WTC11 (cell line): ENCODE measurements at regions not wholly inside any gene's neighbourhood (a gene's known extent, or its start where the extent isn't known, plus 50 kb on each side); places are given as distances from the start of the nearest gene placed in this dataset.

Experiments used
- ATAC-seq: fragments of 200-7000 bp; cut with Tn5 transposase; 2 replicates; pipeline ENCODE4 v1.10.0; 2021; ENCODE audit warnings: mild to moderate bottlenecking, moderate library complexity
- CTCF ChIA-PET: fragments of 300-600 bp; sonication (Branson Sonifier 250); formaldehyde crosslinking; loops from one replicate; lab custom pipeline; 2021; ENCODE audit warnings: antibody characterized with exemption; lab: Charles Lee
- POLR2A ChIA-PET: fragments of 350-600 bp; sonication (Branson Sonifier 250); formaldehyde crosslinking; loops from one replicate; lab custom pipeline; 2021; ENCODE audit warnings: antibody characterized with exemption; lab: Charles Lee
- DNase-seq: peaks from one replicate; pipeline ENCODE4 v3.0.0; 2021; ENCODE audit warnings: low spot score
- H3K27ac Mint-ChIP-seq: 2 replicates; pipeline ENCODE4 v1.8.0; 2021; ENCODE audit warnings: mixed read lengths
- H3K27me3 Mint-ChIP-seq: 2 replicates; pipeline ENCODE4 v1.8.0; 2021; ENCODE audit warnings: low read depth, mild to moderate bottlenecking, moderate library complexity, mixed read lengths
- H3K36me3 Mint-ChIP-seq: 2 replicates; pipeline ENCODE4 v1.8.0; 2021; ENCODE audit warnings: mixed read lengths
- H3K4me1 Mint-ChIP-seq: 2 replicates; pipeline ENCODE4 v1.8.0; 2022; ENCODE audit warnings: mixed read lengths
- H3K4me3 Mint-ChIP-seq: 2 replicates; pipeline ENCODE4 v1.8.0; 2021; ENCODE audit warnings: mild to moderate bottlenecking, moderate library complexity, mixed read lengths
- H3K9me3 Mint-ChIP-seq: 2 replicates; pipeline ENCODE4 v1.8.0; 2021; ENCODE audit warnings: mixed read lengths
- ATF2 ChIP-seq: sonication (generic); formaldehyde crosslinking; IDR thresholded peaks from 2 replicates; pipeline ENCODE4 v1.8.1; 2022; ENCODE audit warnings: low read depth, missing genetic modification reagents, borderline replicate concordance
- ATF3 ChIP-seq: sonication (generic); formaldehyde crosslinking; conservative IDR thresholded peaks from 2 replicates; pipeline ENCODE4 v1.8.1; 2022; ENCODE audit warnings: mild to moderate bottlenecking, missing genetic modification reagents
- CDX4 ChIP-seq: fragments of 250-450 bp; sonication (Bioruptor Pico); IDR thresholded peaks from 2 replicates; pipeline ENCODE4 v1.9.0; 2021; ENCODE audit warnings: moderate library complexity, mild to moderate bottlenecking, inconsistent platforms, borderline replicate concordance
- CREB1 ChIP-seq: sonication (generic); formaldehyde crosslinking; IDR thresholded peaks from 2 replicates; pipeline ENCODE4 v1.8.0; 2023; ENCODE audit warnings: mild to moderate bottlenecking, missing genetic modification reagents
- HMGA2 ChIP-seq: fragments of 250-450 bp; sonication (Bioruptor Pico); IDR thresholded peaks from 2 replicates; pipeline ENCODE4 v1.4.0; 2021; ENCODE audit warnings: mild to moderate bottlenecking, moderate library complexity
- IRF2 ChIP-seq: sonication (generic); formaldehyde crosslinking; IDR thresholded peaks from 2 replicates; pipeline ENCODE4 v1.8.0; 2022; ENCODE audit warnings: low read depth, missing genetic modification reagents, borderline replicate concordance
- KAT7 ChIP-seq: sonication (generic); formaldehyde crosslinking; IDR thresholded peaks from 2 replicates; pipeline ENCODE4 v1.8.1; 2023; ENCODE audit warnings: missing genetic modification reagents, mild to moderate bottlenecking, borderline replicate concordance
- MLX ChIP-seq: sonication (generic); formaldehyde crosslinking; IDR thresholded peaks from 2 replicates; pipeline ENCODE4 v1.8.1; 2023; ENCODE audit warnings: mild to moderate bottlenecking, missing genetic modification reagents, moderate library complexity
- MXD4 ChIP-seq: fragments of 250-450 bp; sonication (Bioruptor Pico); IDR thresholded peaks from 2 replicates; pipeline ENCODE4 v1.8.0; 2021; ENCODE audit warnings: mild to moderate bottlenecking, moderate library complexity, borderline replicate concordance
- NR2C2 ChIP-seq: sonication (generic); formaldehyde crosslinking; IDR thresholded peaks from 2 replicates; pipeline ENCODE4 v1.8.0; 2022; ENCODE audit warnings: mild to moderate bottlenecking, missing genetic modification reagents
- RORB ChIP-seq: fragments of 250-450 bp; sonication (Bioruptor Pico); IDR thresholded peaks from 2 replicates; pipeline ENCODE4 v1.9.0; 2021; ENCODE audit warnings: mild to moderate bottlenecking
- SMAD3 ChIP-seq: sonication (generic); formaldehyde crosslinking; IDR thresholded peaks from 2 replicates; pipeline ENCODE4 v1.8.0; 2022; ENCODE audit warnings: missing genetic modification reagents, mild to moderate bottlenecking, borderline replicate concordance
- SP1 ChIP-seq: sonication (generic); formaldehyde crosslinking; conservative IDR thresholded peaks from 2 replicates; pipeline ENCODE4 v1.8.1; 2022; ENCODE audit warnings: missing genetic modification reagents
- TCF7 ChIP-seq: sonication (generic); formaldehyde crosslinking; IDR thresholded peaks from 2 replicates; pipeline ENCODE4 v1.8.0; 2022; ENCODE audit warnings: mild to moderate bottlenecking, low read depth, missing genetic modification reagents, moderate library complexity
- TEAD1 ChIP-seq: sonication (generic); formaldehyde crosslinking; IDR thresholded peaks from 2 replicates; pipeline ENCODE4 v1.8.0; 2022; ENCODE audit warnings: mild to moderate bottlenecking, missing genetic modification reagents
- TP53 ChIP-seq: sonication (generic); formaldehyde crosslinking; IDR thresholded peaks from 2 replicates; pipeline ENCODE4 v1.8.1; 2023; ENCODE audit warnings: mild to moderate bottlenecking, missing genetic modification reagents
- ZBTB21 ChIP-seq: sonication (generic); formaldehyde crosslinking; IDR thresholded peaks from 2 replicates; pipeline ENCODE4 v1.8.1; 2023; ENCODE audit warnings: mild to moderate bottlenecking, missing genetic modification reagents, borderline replicate concordance
- ZNF121 ChIP-seq: sonication (generic); formaldehyde crosslinking; IDR thresholded peaks from 2 replicates; pipeline ENCODE4 v1.8.0; 2023; ENCODE audit warnings: missing genetic modification reagents
- ZNF263 ChIP-seq: sonication (generic); formaldehyde crosslinking; IDR thresholded peaks from 2 replicates; pipeline ENCODE4 v1.8.1; 2022; ENCODE audit warnings: low read depth, mild to moderate bottlenecking, moderate library complexity, missing genetic modification reagents
- TF ChIP-seq, protein P1 (sequence below): sonication (generic); formaldehyde crosslinking; IDR thresholded peaks from 2 replicates; pipeline ENCODE4 v1.8.0; 2022; ENCODE audit warnings: mild to moderate bottlenecking, missing genetic modification reagents
- TF ChIP-seq, protein P2 (sequence below): fragments of 250-450 bp; sonication (Bioruptor Pico); IDR thresholded peaks from 2 replicates; pipeline ENCODE4 v1.8.0; 2021; ENCODE audit warnings: mild to moderate bottlenecking
- TF ChIP-seq, protein P3 (sequence below): sonication (generic); formaldehyde crosslinking; IDR thresholded peaks from 2 replicates; pipeline ENCODE4 v1.8.1; 2023; ENCODE audit warnings: mild to moderate bottlenecking, missing genetic modification reagents

GRCh38 chr22:48653929-48654328 lies 1173.7 kb downstream of the BRD1 start (continued):
- no peak for TF ChIP-seq MLX (CRISPR knock-in tag)
- TF ChIP-seq NR2C2 (CRISPR knock-in tag): no peak
- TF ChIP-seq MXD4 (CRISPR knock-in tag): no peak
- no peak for TF ChIP-seq IRF2 (CRISPR knock-in tag)
- no peak for TF ChIP-seq RORB
- no peak for TF ChIP-seq ATF3 (CRISPR knock-in tag)
- TF ChIP-seq ZNF263: no peak

GRCh38 chr22:48653306-48653705 lies 1174.4 kb downstream of the BRD1 start:
- Mint-ChIP-seq H3K27ac (no peak overlapping the region), H3K9me3 (no peaks in the 10 kb centered on the region), H3K4me3 (no peak overlapping the region), H3K4me1 (no peaks in the 10 kb centered on the region), H3K36me3 (no peaks in the 10 kb centered on the region; the same call in 1 of the 2 replicates), H3K27me3 (no peaks in the 10 kb centered on the region)
- TF ChIP-seq TP53 (CRISPR knock-in tag): no peak
- TF ChIP-seq, protein P1, sequence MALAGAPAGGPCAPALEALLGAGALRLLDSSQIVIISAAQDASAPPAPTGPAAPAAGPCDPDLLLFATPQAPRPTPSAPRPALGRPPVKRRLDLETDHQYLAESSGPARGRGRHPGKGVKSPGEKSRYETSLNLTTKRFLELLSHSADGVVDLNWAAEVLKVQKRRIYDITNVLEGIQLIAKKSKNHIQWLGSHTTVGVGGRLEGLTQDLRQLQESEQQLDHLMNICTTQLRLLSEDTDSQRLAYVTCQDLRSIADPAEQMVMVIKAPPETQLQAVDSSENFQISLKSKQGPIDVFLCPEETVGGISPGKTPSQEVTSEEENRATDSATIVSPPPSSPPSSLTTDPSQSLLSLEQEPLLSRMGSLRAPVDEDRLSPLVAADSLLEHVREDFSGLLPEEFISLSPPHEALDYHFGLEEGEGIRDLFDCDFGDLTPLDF (CRISPR knock-in tag): no peak
- TF ChIP-seq, protein P2, sequence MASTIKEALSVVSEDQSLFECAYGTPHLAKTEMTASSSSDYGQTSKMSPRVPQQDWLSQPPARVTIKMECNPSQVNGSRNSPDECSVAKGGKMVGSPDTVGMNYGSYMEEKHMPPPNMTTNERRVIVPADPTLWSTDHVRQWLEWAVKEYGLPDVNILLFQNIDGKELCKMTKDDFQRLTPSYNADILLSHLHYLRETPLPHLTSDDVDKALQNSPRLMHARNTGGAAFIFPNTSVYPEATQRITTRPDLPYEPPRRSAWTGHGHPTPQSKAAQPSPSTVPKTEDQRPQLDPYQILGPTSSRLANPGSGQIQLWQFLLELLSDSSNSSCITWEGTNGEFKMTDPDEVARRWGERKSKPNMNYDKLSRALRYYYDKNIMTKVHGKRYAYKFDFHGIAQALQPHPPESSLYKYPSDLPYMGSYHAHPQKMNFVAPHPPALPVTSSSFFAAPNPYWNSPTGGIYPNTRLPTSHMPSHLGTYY (CRISPR knock-in tag): no peak
- ChIA-PET CTCF (no interaction called here), POLR2A (no interaction called here)
- ATAC-seq (no peak), DNase-seq (no peak)

DNA sequence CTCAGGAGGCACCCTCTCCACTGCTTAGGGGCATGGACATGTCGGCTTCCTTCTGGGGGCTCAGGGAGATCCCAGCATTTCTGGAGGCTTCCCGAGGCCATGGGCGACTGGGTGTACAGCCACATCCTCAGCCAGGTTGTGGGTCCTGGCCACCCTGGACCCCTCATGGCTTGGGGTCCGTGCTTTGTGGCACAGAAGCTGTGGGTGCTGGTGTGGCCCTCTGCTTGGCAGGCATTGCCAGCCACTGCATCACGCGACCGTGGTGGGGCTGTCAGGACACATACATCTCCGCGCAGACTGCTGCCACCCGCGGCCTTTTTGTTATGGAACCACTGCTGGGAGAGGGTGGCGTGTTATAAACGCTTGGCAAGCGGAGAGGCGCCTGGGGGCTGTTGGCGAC lies 1174.9 kb downstream of the BRD1 start:
- ChIA-PET CTCF (no interaction called here), POLR2A (no interaction called here)
- Mint-ChIP-seq H3K4me1 (no peaks in the 10 kb centered on the region), H3K27ac (no peak overlapping the region), H3K27me3 (no peaks in the 10 kb centered on the region), H3K9me3 (no peaks in the 10 kb centered on the region), H3K4me3 (no peak overlapping the region), H3K36me3 (no peaks in the 10 kb centered on the region; the same call in 1 of the 2 replicates)
- ATAC-seq (no peak), DNase-seq (no peak)
- no peak for TF ChIP-seq HMGA2 (CRISPR knock-in tag)
- no peak for TF ChIP-seq SMAD3 (CRISPR knock-in tag)
- no peak for TF ChIP-seq TEAD1 (CRISPR knock-in tag)
- no peak for TF ChIP-seq ZBTB21 (CRISPR knock-in tag)
- TF ChIP-seq ZNF263: no peak
- TF ChIP-seq ZNF121: no peak
- TF ChIP-seq CREB1 (CRISPR knock-in tag): no peak
- no peak for TF ChIP-seq KAT7 (CRISPR knock-in tag)
- TF ChIP-seq ATF2 (CRISPR knock-in tag): no peak
- TF ChIP-seq CDX4 (CRISPR knock-in tag): no peak
- no peak for TF ChIP-seq TCF7 (CRISPR knock-in tag)
- TF ChIP-seq, protein P3, sequence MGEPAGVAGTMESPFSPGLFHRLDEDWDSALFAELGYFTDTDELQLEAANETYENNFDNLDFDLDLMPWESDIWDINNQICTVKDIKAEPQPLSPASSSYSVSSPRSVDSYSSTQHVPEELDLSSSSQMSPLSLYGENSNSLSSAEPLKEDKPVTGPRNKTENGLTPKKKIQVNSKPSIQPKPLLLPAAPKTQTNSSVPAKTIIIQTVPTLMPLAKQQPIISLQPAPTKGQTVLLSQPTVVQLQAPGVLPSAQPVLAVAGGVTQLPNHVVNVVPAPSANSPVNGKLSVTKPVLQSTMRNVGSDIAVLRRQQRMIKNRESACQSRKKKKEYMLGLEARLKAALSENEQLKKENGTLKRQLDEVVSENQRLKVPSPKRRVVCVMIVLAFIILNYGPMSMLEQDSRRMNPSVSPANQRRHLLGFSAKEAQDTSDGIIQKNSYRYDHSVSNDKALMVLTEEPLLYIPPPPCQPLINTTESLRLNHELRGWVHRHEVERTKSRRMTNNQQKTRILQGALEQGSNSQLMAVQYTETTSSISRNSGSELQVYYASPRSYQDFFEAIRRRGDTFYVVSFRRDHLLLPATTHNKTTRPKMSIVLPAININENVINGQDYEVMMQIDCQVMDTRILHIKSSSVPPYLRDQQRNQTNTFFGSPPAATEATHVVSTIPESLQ (CRISPR knock-in tag): no peak
- no peak for TF ChIP-seq SP1
